IMR-90 (cell line): ENCODE measurements at regions not wholly inside any gene's neighbourhood (a gene's known extent, or its start where the extent isn't known, plus 50 kb on each side); places are given as distances from the start of the nearest gene placed in this dataset.

Experiments used
- BHLHE40 ChIP-seq: fragments of 150-350 bp; IDR thresholded peaks from 2 replicates; pipeline ENCODE4 v1.6.1; 2016; ENCODE audit warnings: mild to moderate bottlenecking, low read depth, low read length
- CEBPB ChIP-seq: IDR thresholded peaks from 2 replicates; pipeline ENCODE4 v1.6.1; 2012; ENCODE audit warnings: low read depth, low read length, improper control_type of control experiment
- ELK1 ChIP-seq: fragments of 150-350 bp; IDR thresholded peaks from 2 replicates; pipeline ENCODE4 v1.6.1; 2016; ENCODE audit warnings: low read depth, mild to moderate bottlenecking, low read length, moderate library complexity, borderline replicate concordance
- POLR2A ChIP-seq: IDR thresholded peaks from 2 replicates; pipeline ENCODE4 v1.6.1; 2012; ENCODE audit warnings: mild to moderate bottlenecking, low read depth, low read length
- RAD21 ChIP-seq: IDR thresholded peaks from 2 replicates; pipeline ENCODE4 v1.6.1; 2012; ENCODE audit warnings: low read length, improper control_type of control experiment
- TF ChIP-seq, protein P1 (sequence below): conservative IDR thresholded peaks from 2 replicates; pipeline ENCODE4 v1.5.1; 2012; ENCODE audit warnings: mild to moderate bottlenecking, low read depth, low read length, improper control_type of control experiment
- TF ChIP-seq, protein P2 (sequence below): fragments of 150-350 bp; IDR thresholded peaks from 2 replicates; pipeline ENCODE4 v1.6.1; 2017; ENCODE audit warnings: mild to moderate bottlenecking, antibody characterized with exemption, low read length, low read depth

- TF ChIP-seq ELK1 (no peak), RAD21 (no peak), POLR2A (no peak), CEBPB (no peak), BHLHE40 (no peak)
- TF ChIP-seq, protein P1, sequence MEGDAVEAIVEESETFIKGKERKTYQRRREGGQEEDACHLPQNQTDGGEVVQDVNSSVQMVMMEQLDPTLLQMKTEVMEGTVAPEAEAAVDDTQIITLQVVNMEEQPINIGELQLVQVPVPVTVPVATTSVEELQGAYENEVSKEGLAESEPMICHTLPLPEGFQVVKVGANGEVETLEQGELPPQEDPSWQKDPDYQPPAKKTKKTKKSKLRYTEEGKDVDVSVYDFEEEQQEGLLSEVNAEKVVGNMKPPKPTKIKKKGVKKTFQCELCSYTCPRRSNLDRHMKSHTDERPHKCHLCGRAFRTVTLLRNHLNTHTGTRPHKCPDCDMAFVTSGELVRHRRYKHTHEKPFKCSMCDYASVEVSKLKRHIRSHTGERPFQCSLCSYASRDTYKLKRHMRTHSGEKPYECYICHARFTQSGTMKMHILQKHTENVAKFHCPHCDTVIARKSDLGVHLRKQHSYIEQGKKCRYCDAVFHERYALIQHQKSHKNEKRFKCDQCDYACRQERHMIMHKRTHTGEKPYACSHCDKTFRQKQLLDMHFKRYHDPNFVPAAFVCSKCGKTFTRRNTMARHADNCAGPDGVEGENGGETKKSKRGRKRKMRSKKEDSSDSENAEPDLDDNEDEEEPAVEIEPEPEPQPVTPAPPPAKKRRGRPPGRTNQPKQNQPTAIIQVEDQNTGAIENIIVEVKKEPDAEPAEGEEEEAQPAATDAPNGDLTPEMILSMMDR, result no peak
- TF ChIP-seq, protein P2, sequence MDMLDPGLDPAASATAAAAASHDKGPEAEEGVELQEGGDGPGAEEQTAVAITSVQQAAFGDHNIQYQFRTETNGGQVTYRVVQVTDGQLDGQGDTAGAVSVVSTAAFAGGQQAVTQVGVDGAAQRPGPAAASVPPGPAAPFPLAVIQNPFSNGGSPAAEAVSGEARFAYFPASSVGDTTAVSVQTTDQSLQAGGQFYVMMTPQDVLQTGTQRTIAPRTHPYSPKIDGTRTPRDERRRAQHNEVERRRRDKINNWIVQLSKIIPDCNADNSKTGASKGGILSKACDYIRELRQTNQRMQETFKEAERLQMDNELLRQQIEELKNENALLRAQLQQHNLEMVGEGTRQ, result no peak
These were observed 92.1 kb upstream of the OTX2 start for GRCh38 chr14:56902385-56902784.
